CD4-positive, alpha-beta memory T cell (primary cell): ENCODE measurements at regions not wholly inside any gene's neighbourhood (a gene's known extent, or its start where the extent isn't known, plus 50 kb on each side); places are given as distances from the start of the nearest gene placed in this dataset.

Experiments
- CTCF ChIA-PET: fragments of 350-600 bp; sonication (Branson Sonifier 250); formaldehyde crosslinking; loops from one replicate; lab custom pipeline; 2021; ENCODE audit warnings: inconsistent platforms; ENCODE audit not compliant: partially characterized antibody; lab: Charles Lee
- POLR2A ChIA-PET: fragments of 350-600 bp; sonication (Branson Sonifier 250); formaldehyde crosslinking; loops from one replicate; lab custom pipeline; 2021; ENCODE audit not compliant: partially characterized antibody; lab: Charles Lee
- DNase-seq, 5 donors: peaks; one replicate each; pipeline versions ENCODE4 v3.0.0 to v3.0.0-alpha.2; 2020 to 2022; ENCODE audit warnings: mixed read lengths in 1 of 5
- H3K27ac ChIP-seq: one replicate; pipeline ENCODE4 v1.7.0; 2013; ENCODE audit warnings: low read depth, low read length
- H3K27me3 ChIP-seq: 2 replicates; pipeline ENCODE4 v1.7.0; 2013; ENCODE audit warnings: mild to moderate bottlenecking, low read length, moderate library complexity; ENCODE audit not compliant: insufficient read depth
- H3K36me3 ChIP-seq: 2 replicates; pipeline ENCODE4 v1.7.0; 2013; ENCODE audit warnings: mild to moderate bottlenecking, low read length, moderate library complexity; ENCODE audit not compliant: insufficient read depth
- H3K4me1 ChIP-seq: 2 replicates; pipeline ENCODE4 v1.7.0; 2013; ENCODE audit warnings: mild to moderate bottlenecking, low read length, moderate library complexity; ENCODE audit not compliant: insufficient read depth
- H3K4me3 ChIP-seq, 2 donors: one replicate each; pipeline ENCODE4 v1.7.0; 2013; ENCODE audit warnings: low read length in 2 of 2, mild to moderate bottlenecking in 1 of 2
- H3K9me3 ChIP-seq, 2 donors: one replicate each; pipeline ENCODE4 v1.7.0; 2013; ENCODE audit warnings: low read length in 2 of 2, control low read depth in 1 of 2; ENCODE audit not compliant: control insufficient read depth in 1 of 2
- H3K27ac Mint-ChIP-seq, 7 donors: one replicate each; pipeline ENCODE4 v1.8.0; 2020 to 2021; ENCODE audit warnings: mixed read lengths in 7 of 7, mild to moderate bottlenecking in 6 of 7, inconsistent platforms in 3 of 7, moderate library complexity in 3 of 7
- H3K27me3 Mint-ChIP-seq, 2 donors: one replicate each; pipeline ENCODE4 v1.8.0; 2020 to 2021; ENCODE audit warnings: mixed read lengths in 2 of 2
- H3K36me3 Mint-ChIP-seq, 2 donors: one replicate each; pipeline ENCODE4 v1.8.0; 2020 to 2021; ENCODE audit warnings: mixed read lengths in 2 of 2, inconsistent platforms in 1 of 2, mild to moderate bottlenecking in 1 of 2
- H3K4me1 Mint-ChIP-seq, 4 donors: one replicate each; pipeline ENCODE4 v1.8.0; 2020 to 2021; ENCODE audit warnings: mixed read lengths in 4 of 4, mild to moderate bottlenecking in 1 of 4
- H3K4me3 Mint-ChIP-seq, 8 donors: one replicate each; pipeline ENCODE4 v1.8.0; 2020 to 2021; ENCODE audit warnings: mixed read lengths in 8 of 8, mild to moderate bottlenecking in 7 of 8, moderate library complexity in 6 of 8, inconsistent platforms in 3 of 8
- H3K9me3 Mint-ChIP-seq, 8 donors: one replicate each; pipeline ENCODE4 v1.8.0; 2020 to 2021; ENCODE audit warnings: mixed read lengths in 8 of 8, mild to moderate bottlenecking in 5 of 8, inconsistent platforms in 3 of 8, moderate library complexity in 1 of 8
- intact Hi-C: fragments of 100-400 bp; cut with micrococcal nuclease; formaldehyde crosslinking; loops from one replicate; pipeline ENCODE4 v1.15.1; 2023

- CTCF ChIA-PET, result no interaction called here
Observed at GRCh38 chr3:26838026-26838425, 215.5 kb downstream of the LRRC3B start.

GRCh38 chr3:26839001-26839400 lies 216.4 kb downstream of the LRRC3B start:
- Mint-ChIP-seq H3K27me3 (no peaks in the 10 kb centered on the region), H3K36me3 (no peaks in the 10 kb centered on the region)

More at GRCh38 chr3:26838026-26838425, 215.5 kb downstream of the LRRC3B start:
- H3K27ac ChIP-seq, result no peak overlapping the region
- H3K9me3 ChIP-seq, result no peaks in the 10 kb centered on the region
- Mint-ChIP-seq H3K9me3 (peaks cover 0 to 13% (median 4%) of the 10 kb centered on the region in 8 donors), H3K27me3 (no peaks in the 10 kb centered on the region), H3K4me3 (no peak overlapping the region), H3K36me3 (no peaks in the 10 kb centered on the region), H3K4me1 (no peaks in the 10 kb centered on the region), H3K27ac (no peak overlapping the region)
- H3K36me3 ChIP-seq, result no peaks in the 10 kb centered on the region
- DNase-seq, result no peak
- H3K4me3 ChIP-seq, result no peak overlapping the region
- H3K4me1 ChIP-seq, result no peaks in the 10 kb centered on the region
- no peaks in the 10 kb centered on the region for H3K27me3 ChIP-seq
- POLR2A ChIA-PET, result no interaction called here
- intact Hi-C loops, result no loop called here

GRCh38 chr3:26840272-26840870 lies 217.8 kb downstream of the LRRC3B start:
- no peaks in the 10 kb centered on the region for H3K36me3 Mint-ChIP-seq
- POLR2A ChIA-PET, result no interaction called here
- intact Hi-C loops, result no loop called here

More at GRCh38 chr3:26839001-26839400, 216.4 kb downstream of the LRRC3B start:
- H3K36me3 ChIP-seq, result no peaks in the 10 kb centered on the region
- H3K4me3 ChIP-seq, result no peak overlapping the region
- Mint-ChIP-seq H3K27ac (no peak overlapping the region), H3K4me1 (no peaks in the 10 kb centered on the region), H3K4me3 (no peak overlapping the region), H3K9me3 (peaks cover 0 to 13% (median 4%) of the 10 kb centered on the region in 8 donors)
- no peak overlapping the region for H3K27ac ChIP-seq
- POLR2A ChIA-PET, result no interaction called here
- CTCF ChIA-PET, result no interaction called here
- H3K4me1 ChIP-seq, result no peaks in the 10 kb centered on the region
- no peaks in the 10 kb centered on the region for H3K27me3 ChIP-seq
- no peak for DNase-seq
- H3K9me3 ChIP-seq, result no peaks in the 10 kb centered on the region
- intact Hi-C loops, result no loop called here

GRCh38 chr3:26845194-26845593 lies 222.6 kb downstream of the LRRC3B start:
- no peaks in the 10 kb centered on the region for H3K36me3 ChIP-seq
- H3K27ac ChIP-seq, result no peak overlapping the region
- no peak overlapping the region for H3K4me3 Mint-ChIP-seq
- peaks cover 0 to 13% (median 3%) of the 10 kb centered on the region in 8 donors for H3K9me3 Mint-ChIP-seq
- ChIA-PET POLR2A (no interaction called here), CTCF (no interaction called here)
- H3K36me3 Mint-ChIP-seq, result no peaks in the 10 kb centered on the region
- H3K4me1 Mint-ChIP-seq, result no peaks in the 10 kb centered on the region
- no peaks in the 10 kb centered on the region for H3K9me3 ChIP-seq
- no peak for DNase-seq
- H3K27me3 ChIP-seq, result no peaks in the 10 kb centered on the region
- H3K27ac Mint-ChIP-seq, result no peak overlapping the region
- no peak overlapping the region for H3K4me3 ChIP-seq
- H3K27me3 Mint-ChIP-seq, result no peaks in the 10 kb centered on the region
- no peaks in the 10 kb centered on the region for H3K4me1 ChIP-seq
- intact Hi-C loops, result no loop called here

More at GRCh38 chr3:26840272-26840870, 217.8 kb downstream of the LRRC3B start:
- Mint-ChIP-seq H3K9me3 (peaks cover 0 to 13% (median 3%) of the 10 kb centered on the region in 8 donors), H3K4me3 (no peak overlapping the region), H3K4me1 (no peaks in the 10 kb centered on the region), H3K27ac (no peak overlapping the region), H3K27me3 (no peaks in the 10 kb centered on the region)
- H3K36me3 ChIP-seq, result no peaks in the 10 kb centered on the region
- CTCF ChIA-PET, result no interaction called here
- H3K27ac ChIP-seq, result no peak overlapping the region
- no peaks in the 10 kb centered on the region for H3K9me3 ChIP-seq
- DNase-seq, result no peak
- H3K4me1 ChIP-seq, result no peaks in the 10 kb centered on the region
- H3K4me3 ChIP-seq, result no peak overlapping the region
- no peaks in the 10 kb centered on the region for H3K27me3 ChIP-seq

- peaks cover 0 to 5% (median under 1%) of the 10 kb centered on the region in 8 donors for H3K9me3 Mint-ChIP-seq
- no peaks in the 10 kb centered on the region for H3K36me3 ChIP-seq
- H3K27me3 ChIP-seq, result no peaks in the 10 kb centered on the region
Observed at GRCh38 chr3:26847680-26848079, 225.1 kb downstream of the LRRC3B start.

GRCh38 chr3:26894443-26894842 lies 271.9 kb downstream of the LRRC3B start:
- CTCF ChIA-PET, result no interaction called here
- intact Hi-C loops, result no loop called here
- no peaks in the 10 kb centered on the region for H3K36me3 ChIP-seq
- POLR2A ChIA-PET, result no interaction called here
- no peaks in the 10 kb centered on the region for H3K27me3 ChIP-seq
- no peaks in the 10 kb centered on the region for H3K27me3 Mint-ChIP-seq
- H3K4me1 Mint-ChIP-seq, result no peaks in the 10 kb centered on the region
- no peak overlapping the region for H3K4me3 Mint-ChIP-seq
- H3K9me3 ChIP-seq, result no peaks in the 10 kb centered on the region
- H3K36me3 Mint-ChIP-seq, result no peaks in the 10 kb centered on the region
- no peak overlapping the region for H3K4me3 ChIP-seq
- DNase-seq, result no peak
- H3K4me1 ChIP-seq, result no peaks in the 10 kb centered on the region
- no peak overlapping the region for H3K27ac Mint-ChIP-seq
- peaks cover 0 to 12% (median 6%) of the 10 kb centered on the region in 8 donors for H3K9me3 Mint-ChIP-seq
- no peak overlapping the region for H3K27ac ChIP-seq

More at GRCh38 chr3:26847680-26848079, 225.1 kb downstream of the LRRC3B start:
- no peaks in the 10 kb centered on the region for H3K9me3 ChIP-seq
- Mint-ChIP-seq H3K36me3 (no peaks in the 10 kb centered on the region), H3K4me3 (no peak overlapping the region), H3K27me3 (no peaks in the 10 kb centered on the region), H3K4me1 (no peaks in the 10 kb centered on the region), H3K27ac (no peak overlapping the region)
- H3K27ac ChIP-seq, result no peak overlapping the region
- no peaks in the 10 kb centered on the region for H3K4me1 ChIP-seq
- DNase-seq, result no peak
- H3K4me3 ChIP-seq, result no peak overlapping the region
- POLR2A ChIA-PET, result no interaction called here
- intact Hi-C loops, result no loop called here
- CTCF ChIA-PET, result no interaction called here

- DNase-seq, result no peak
- Histone ChIP-seq H3K27me3 (no peaks in the 10 kb centered on the region), H3K4me1 (no peaks in the 10 kb centered on the region), H3K9me3 (no peaks in the 10 kb centered on the region), H3K36me3 (no peaks in the 10 kb centered on the region), H3K27ac (no peak overlapping the region), H3K4me3 (no peak overlapping the region)
- H3K27ac Mint-ChIP-seq, result no peak overlapping the region
- H3K9me3 Mint-ChIP-seq, result peaks cover 0 to 10% (median 3%) of the 10 kb centered on the region in 8 donors
- no peak overlapping the region for H3K4me3 Mint-ChIP-seq
- H3K4me1 Mint-ChIP-seq, result no peaks in the 10 kb centered on the region
- intact Hi-C loops, result no loop called here
- H3K36me3 Mint-ChIP-seq, result no peaks in the 10 kb centered on the region
- CTCF ChIA-PET, result no interaction called here
- POLR2A ChIA-PET, result no interaction called here
- no peaks in the 10 kb centered on the region for H3K27me3 Mint-ChIP-seq
Observed at GRCh38 chr3:26915208-26915607, 292.6 kb downstream of the LRRC3B start.
